AG08395 (cell line): ENCODE measurements at regions not wholly inside any gene's neighbourhood (a gene's known extent, or its start where the extent isn't known, plus 50 kb on each side); places are given as distances from the start of the nearest gene placed in this dataset.

ENCODE experiments used
- DNase-seq: peaks from one replicate; pipeline ENCODE4 v3.0.0; 2012; ENCODE audit warnings: mixed read lengths, low spot score

DNA sequence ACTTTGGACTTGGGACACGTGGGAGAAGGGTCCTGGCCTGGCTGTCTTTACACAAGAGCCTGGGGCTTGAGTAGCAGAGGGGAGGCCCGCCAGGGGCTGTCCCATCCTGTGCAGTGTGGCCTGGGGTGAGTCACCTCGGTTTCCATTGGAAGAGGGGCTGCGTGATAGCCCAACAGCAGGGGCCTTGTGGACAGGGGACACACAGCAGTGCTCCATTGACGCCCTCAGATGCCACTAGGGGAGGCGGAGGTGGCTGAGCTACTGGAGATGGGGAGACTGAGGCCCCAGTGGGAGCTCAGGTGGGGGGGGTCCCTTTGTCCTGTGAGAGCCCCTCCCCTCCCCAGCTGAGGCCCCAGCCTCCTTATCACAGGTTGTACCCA is 50.0 kb upstream of the RNU6ATAC start:
- DNase-seq: no peak

GRCh38 chr9:134214766-134215419 is 50.5 kb upstream of the RNU6ATAC start:
- DNase-seq: peak; percentile 23

- no peak for DNase-seq
Observed at GRCh38 chr9:134215420-134215698, 51.0 kb upstream of the RNU6ATAC start.

DNA sequence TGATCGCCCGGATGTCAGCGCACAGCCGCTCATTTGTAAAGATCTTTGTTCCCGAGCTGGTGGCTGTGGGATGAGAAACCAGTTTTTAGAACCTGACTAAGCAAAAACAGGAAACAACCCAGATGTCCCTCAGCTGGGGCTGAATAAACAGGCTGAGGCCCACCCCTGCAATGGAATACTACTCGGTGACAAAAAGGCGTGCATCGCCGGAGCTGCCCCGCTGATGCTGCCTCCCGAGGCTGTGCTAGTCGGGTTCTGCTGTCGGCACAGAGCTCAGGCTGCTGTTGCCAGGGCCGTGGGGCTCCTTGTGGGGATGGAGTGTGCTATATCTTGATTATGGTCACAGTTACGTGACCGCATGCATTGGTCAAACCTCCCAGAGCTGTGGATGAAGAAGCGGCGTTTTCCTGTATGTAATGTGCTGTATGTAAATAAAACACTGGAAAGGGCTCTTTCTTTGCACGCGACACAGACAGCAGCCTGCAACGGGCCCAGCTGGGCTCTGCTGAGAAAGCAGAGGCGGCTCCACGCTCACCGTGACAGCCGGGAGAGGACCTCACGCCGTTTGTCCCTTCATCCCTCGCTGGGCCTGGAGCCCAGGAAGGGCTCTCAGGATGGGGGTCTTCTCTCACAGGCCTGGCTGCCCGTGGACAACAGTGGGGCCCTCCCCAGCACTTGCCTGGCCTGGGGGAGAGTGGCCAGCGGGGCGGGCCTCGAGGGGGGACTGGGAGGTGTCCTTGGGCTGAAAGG is 51.5 kb upstream of the RNU6ATAC start:
- DNase-seq: peak; percentile 59

GRCh38 chr9:134216449-134216951 is 52.1 kb upstream of the RNU6ATAC start:
- no peak for DNase-seq

GRCh38 chr9:134216961-134217360 is 52.6 kb upstream of the RNU6ATAC start:
- no peak for DNase-seq

- no peak for DNase-seq
Observed at GRCh38 chr9:134217431-134218210, 53.3 kb upstream of the RNU6ATAC start.

- DNase-seq: no peak
Observed at GRCh38 chr9:134218230-134218629, 53.9 kb upstream of the RNU6ATAC start.

DNA sequence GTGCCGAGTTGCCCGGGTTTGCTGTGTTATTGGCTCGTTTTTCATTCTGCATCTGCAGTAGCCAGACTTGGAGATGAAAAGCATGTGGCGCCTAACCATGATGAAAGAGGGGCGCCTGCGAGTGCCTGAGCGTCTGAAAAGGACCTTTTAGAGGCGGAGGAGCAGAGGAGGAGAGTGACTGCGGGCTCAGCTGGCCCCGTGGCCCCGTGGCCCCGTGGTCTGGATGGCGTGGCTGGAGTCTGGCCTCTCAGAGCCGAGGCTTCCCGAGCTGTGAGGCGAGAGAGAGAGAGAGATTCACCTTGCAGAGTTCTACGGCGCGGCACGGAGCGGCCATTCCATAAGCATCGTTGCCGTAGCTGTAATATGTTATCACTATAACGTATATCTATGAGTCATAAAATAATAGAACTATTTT is 55.3 kb upstream of the RNU6ATAC start:
- no peak for DNase-seq

- no peak for DNase-seq
Observed at GRCh38 chr9:134220311-134220710, 55.9 kb upstream of the RNU6ATAC start.

DNA sequence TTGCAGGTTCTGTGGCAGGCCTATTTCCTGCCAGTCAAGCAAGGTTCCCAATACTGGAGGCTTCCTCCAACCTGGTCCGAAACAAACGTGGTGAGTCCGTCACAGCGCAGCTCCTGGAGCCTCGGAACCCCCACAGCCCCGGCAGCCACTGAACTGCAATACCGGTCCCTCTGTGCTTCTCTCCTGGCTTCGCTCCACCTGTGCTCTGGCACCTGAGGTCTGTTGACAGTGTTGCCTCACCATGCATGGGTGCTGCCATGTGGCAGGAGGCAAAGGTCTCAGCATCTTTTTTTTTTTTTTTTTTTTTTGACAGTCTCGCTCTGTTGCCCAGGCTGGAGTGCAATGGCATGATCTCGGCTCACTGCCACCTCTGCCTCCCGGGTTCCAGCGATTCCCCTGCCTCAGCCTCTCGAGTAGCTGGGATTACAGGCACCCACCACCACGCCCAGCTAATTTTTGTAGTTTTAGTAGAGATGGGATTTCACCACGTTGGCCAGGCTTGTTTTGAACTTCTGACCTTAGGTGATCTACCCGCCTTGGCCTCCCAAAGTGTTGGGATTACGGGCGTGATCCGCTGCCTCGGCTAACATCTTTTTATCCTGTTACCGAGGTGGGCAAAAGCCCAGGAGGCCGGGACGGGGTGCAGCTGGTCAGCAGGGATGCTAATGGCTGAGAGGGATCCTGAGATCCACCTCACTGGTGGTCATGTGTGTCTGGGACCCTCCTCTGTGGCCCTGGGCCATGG is 57.1 kb upstream of the RNU6ATAC start:
- no peak for DNase-seq

GRCh38 chr9:134222018-134222573 is 57.7 kb upstream of the RNU6ATAC start:
- no peak for DNase-seq

DNA sequence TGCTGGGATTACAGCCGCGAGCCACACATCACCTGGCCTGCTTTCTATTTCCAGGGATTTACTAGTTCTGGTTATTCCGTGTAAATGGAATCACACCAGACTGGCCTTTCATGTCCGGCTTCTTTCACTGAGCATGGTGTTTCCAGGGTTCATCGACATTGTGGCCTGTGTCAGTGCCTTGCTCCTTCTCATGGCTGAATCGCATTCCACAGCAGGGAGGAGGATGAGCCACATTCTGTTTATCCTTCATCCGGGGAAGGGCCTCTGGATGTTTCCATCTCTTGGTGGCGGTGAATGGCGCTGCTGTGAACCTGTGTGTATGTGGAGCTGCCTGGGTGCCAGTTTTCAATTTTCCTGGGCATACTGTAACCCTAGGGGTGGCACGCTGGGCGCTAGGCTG is 58.7 kb upstream of the RNU6ATAC start:
- DNase-seq: no peak

- DNase-seq: no peak
Observed at GRCh38 chr9:134223591-134224122, 59.3 kb upstream of the RNU6ATAC start.

DNA sequence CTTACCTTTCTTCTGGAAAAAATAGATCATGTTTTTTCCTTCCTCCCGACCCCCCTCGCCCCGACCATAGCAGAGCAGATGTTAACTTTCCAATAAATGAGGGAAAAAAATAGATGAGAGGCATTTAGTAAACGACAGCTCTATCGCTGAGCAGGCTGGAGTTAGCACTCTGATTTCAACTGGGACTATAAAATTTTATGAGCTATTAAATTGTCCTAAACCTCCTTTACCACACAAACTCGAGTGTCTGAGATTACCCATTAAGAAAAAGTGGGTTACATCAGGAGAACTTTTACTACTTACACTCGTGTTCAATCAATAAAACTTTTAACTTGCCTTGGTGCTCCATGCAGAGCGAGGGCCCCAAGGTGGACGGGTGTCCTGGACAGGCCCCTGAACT is 59.8 kb upstream of the RNU6ATAC start:
- DNase-seq: no peak

GRCh38 chr9:134224567-134225093 is 60.3 kb upstream of the RNU6ATAC start:
- DNase-seq: no peak

DNA sequence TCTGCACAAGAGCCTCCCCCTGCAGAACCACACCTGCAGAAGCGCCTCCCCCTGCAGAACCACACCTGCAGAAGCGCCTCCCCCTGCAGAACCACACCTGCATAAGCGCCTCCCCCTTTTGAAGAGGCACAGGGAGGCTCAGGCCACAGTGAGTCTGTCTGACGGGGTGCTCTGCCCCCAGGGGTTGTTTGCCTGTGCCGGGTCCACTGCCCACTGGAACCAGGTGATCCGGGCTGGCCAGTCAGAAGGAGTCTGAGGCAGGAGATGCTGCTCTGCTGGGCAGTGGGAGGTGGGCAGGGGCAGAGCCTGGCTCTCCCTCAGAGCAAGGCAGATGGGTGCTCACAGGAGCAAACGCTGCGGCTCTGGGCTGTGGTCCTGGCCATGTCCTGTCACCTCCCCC is 60.8 kb upstream of the RNU6ATAC start:
- no peak for DNase-seq

DNA sequence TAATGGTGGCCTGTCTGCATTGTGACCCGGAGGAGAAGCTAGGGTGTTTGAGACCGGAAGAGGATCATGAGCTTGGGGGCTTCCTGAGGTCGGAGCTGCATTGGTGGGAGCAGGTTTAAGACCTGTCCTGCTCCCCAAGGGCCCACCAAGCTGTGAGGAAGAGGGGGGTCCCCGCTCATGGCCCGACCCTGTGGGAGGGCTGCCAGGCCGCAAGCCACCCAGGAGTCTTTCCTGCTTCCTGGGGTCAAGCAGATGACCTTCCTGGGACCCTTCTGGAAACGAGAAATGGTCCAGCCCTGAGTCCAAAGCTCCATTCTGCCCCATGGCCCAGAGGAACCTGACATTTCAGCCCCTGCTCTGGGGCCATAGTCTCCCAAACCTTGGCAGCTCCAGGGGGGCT is 61.5 kb upstream of the RNU6ATAC start:
- no peak for DNase-seq

DNA sequence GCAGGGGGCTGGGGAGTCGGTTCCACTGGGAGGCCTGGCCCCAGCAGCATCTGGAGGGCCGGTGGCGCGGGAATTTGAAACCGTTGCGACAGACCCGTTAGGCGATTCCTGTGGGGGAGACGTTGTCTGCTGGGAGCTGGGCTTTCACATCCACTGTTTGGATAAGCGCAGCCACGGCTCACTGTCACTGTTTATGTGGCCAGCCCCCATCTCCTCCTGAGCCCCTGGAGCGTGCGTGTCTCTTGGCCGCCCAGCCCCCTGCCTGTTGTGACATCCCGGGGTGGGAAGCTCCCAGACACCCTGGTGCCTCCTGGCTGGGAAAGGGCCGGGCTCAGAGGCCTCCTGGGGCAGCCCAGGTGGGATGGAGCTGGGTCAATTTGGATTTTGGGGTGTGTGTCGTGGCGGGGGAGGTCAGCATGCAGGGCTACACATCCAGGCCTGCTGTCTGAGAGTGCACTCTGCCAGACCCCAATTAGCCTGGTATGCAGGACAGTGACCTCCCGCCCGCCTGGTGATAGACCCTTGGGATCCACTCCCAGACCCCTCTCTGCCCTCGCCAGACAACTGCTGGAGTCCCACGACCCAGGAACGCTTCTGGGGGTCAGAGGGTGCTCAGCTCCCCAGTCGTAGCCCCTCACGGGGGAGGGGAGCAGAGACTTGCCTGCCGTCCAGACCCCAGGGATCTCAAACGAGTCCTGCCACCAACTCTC is 62.0 kb upstream of the RNU6ATAC start:
- DNase-seq: peak; percentile 77

DNA sequence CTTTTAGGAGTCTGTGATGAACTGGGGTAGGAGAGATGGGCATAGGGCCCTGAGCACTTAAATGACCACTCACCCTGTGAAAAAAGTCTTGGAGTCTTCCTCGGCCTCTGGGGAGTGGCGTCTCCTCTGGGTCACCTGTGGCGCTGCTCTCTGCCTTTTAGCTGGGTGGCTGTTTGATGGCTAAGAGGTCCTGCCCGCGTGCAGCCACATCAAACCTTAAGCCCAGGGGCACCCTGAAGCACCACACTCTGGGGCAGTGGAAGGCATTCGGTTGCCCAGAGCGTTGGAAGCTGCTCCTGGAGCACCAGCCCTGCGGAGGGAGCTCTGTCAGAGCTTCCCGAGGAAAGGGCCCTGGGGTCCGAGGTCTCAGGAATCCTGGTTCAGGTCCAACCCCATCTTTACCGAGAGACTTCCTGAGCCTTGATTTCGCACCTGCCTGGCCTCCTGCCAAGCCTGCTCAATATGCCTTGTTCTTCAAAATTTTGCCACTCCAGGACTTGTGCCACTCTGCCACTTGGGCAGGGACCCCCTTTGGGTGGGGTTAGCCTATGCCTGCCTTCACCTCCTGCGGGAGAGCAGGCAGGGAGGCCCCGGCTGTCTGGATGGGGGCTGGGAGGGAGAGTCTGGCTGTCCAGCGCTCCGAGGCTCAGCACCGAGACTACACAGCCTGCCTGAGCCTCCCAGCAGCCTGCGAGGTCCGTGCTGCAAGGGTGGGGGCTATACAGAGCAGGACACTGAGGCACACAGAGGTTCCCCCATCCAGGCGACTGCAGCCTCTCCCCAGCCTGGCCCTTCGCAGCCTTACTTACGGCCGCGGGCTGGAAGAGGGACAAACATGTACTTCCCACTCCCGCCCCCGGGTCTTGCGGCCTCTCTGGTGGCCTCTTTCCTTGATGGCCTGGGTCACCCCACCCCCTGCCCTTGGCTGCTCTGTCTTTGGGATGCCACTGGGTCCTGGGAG is 63.4 kb upstream of the RNU6ATAC start:
- DNase-seq: no peak
